DND-41 (cell line): ENCODE measurements at regions not wholly inside any gene's neighbourhood (a gene's known extent, or its start where the extent isn't known, plus 50 kb on each side); places are given as distances from the start of the nearest gene placed in this dataset.

Experiments used
- CTCF ChIP-seq: IDR thresholded peaks from 2 replicates; pipeline ENCODE4 v1.5.1; 2012; ENCODE audit warnings: borderline replicate concordance, low read length, moderate library complexity, mild to moderate bottlenecking; ENCODE audit not compliant: poor library complexity, severe bottlenecking; ENCODE audit errors: extremely low read depth
- EZH2 ChIP-seq: IDR thresholded peaks from 3 replicates; pipeline ENCODE4 v1.6.1; 2012; ENCODE audit warnings: borderline replicate concordance, low read depth, mild to moderate bottlenecking, moderate library complexity, low read length, inconsistent platforms; ENCODE audit not compliant: severe bottlenecking

DNA sequence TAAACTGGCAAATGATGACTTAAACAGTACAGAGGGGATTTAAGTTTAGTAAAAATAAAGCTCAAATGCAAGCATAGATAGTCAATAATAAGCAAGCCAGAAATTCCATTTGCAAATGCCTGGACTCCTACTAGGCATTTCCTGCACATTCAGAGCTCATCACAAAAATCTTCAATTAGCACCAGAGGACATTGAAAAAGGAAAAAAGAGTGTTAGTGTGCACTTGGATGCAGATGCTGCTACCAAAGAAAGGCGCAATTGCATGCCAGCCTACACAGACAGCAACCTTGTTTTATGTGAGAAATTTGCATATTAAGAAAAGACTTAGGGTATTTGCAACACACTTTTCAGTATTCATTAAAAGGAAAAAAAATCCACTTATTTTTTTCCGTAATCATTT is 282.1 kb downstream of the GRIA2 start:
- TF ChIP-seq CTCF, result no peak
- TF ChIP-seq EZH2, result no peak
